Hepatocyte (in vitro differentiated cells): ENCODE measurements at regions not wholly inside any gene's neighbourhood (a gene's known extent, or its start where the extent isn't known, plus 50 kb on each side); places are given as distances from the start of the nearest gene placed in this dataset.

Source experiments
- EZH2 ChIP-seq: fragments of 200-600 bp; sonication (generic); IDR thresholded peaks from 2 replicates; pipeline ENCODE4 v1.6.1; 2016; ENCODE audit warnings: antibody characterized with exemption, mild to moderate bottlenecking, borderline replicate concordance
- TF ChIP-seq, protein P1 (sequence below): fragments of 200-600 bp; sonication (generic); IDR thresholded peaks from 2 replicates; pipeline ENCODE4 v1.5.1; 2016; ENCODE audit warnings: antibody characterized with exemption, mild to moderate bottlenecking; ENCODE audit not compliant: poor library complexity

DNA sequence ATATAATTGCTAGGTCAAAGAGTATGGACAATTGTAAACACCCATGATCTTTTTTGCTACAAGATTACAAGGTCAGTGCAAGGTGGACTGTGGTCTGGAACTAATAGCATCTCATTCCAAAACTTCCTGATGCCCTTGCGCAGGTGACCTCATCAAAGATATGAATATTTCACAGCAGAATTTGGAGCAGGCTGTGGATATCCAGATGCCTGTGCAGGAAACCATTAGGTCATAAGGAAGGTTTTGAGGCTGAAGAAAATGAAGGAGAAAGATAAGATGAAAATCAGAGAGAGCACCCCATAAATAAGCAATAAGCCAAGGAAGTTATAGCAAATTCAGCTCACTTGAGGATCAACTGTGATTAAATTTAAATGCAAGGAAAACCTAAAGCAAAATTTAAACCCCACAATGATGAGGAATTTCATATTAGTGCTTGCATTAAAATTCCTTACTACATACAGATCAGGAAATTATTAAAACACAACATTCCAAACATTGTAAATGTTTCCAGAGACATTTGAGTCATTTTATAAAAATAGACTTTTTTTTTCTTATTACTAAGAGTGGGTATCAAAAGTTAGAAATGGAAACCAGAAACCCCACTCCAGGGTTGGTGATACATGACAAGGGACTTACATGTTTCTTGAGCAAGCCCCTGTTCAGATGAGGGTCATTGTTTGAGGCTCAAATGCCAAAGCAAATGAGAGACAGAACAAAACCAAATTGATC, 100.7 kb upstream of the FAM9C start:
- TF ChIP-seq, protein P1, sequence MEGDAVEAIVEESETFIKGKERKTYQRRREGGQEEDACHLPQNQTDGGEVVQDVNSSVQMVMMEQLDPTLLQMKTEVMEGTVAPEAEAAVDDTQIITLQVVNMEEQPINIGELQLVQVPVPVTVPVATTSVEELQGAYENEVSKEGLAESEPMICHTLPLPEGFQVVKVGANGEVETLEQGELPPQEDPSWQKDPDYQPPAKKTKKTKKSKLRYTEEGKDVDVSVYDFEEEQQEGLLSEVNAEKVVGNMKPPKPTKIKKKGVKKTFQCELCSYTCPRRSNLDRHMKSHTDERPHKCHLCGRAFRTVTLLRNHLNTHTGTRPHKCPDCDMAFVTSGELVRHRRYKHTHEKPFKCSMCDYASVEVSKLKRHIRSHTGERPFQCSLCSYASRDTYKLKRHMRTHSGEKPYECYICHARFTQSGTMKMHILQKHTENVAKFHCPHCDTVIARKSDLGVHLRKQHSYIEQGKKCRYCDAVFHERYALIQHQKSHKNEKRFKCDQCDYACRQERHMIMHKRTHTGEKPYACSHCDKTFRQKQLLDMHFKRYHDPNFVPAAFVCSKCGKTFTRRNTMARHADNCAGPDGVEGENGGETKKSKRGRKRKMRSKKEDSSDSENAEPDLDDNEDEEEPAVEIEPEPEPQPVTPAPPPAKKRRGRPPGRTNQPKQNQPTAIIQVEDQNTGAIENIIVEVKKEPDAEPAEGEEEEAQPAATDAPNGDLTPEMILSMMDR = no peak
- TF ChIP-seq EZH2 = no peak
